HEK293 (cell line): ENCODE measurements at regions not wholly inside any gene's neighbourhood (a gene's known extent, or its start where the extent isn't known, plus 50 kb on each side); places are given as distances from the start of the nearest gene placed in this dataset.

Source experiments
- CTCF ChIP-seq: fragments of 450-650 bp; formaldehyde crosslinking; IDR thresholded peaks from 2 replicates; pipeline ENCODE4 v1.5.1; 2016; ENCODE audit warnings: missing biosample characterization, missing genetic modification characterization
- KLF10 ChIP-seq: fragments of 450-650 bp; IDR thresholded peaks from 2 replicates; pipeline ENCODE4 v1.5.1; 2018; ENCODE audit warnings: missing biosample characterization, mild to moderate bottlenecking, missing genetic modification characterization
- SP2 ChIP-seq: fragments of 450-650 bp; formaldehyde crosslinking; IDR thresholded peaks from 2 replicates; pipeline ENCODE4 v1.5.1; 2016; ENCODE audit warnings: missing biosample characterization, missing genetic modification characterization
- ZNF202 ChIP-seq: fragments of 450-650 bp; formaldehyde crosslinking; IDR thresholded peaks from 2 replicates; pipeline ENCODE4 v1.5.1; 2016; ENCODE audit warnings: missing biosample characterization, missing genetic modification characterization, borderline replicate concordance
- ZNF23 ChIP-seq: fragments of 450-650 bp; formaldehyde crosslinking; IDR thresholded peaks from 2 replicates; pipeline ENCODE4 v1.5.1; 2016; ENCODE audit warnings: missing biosample characterization, missing genetic modification characterization, borderline replicate concordance
- ZNF449 ChIP-seq: fragments of 450-650 bp; formaldehyde crosslinking; IDR thresholded peaks from 2 replicates; pipeline ENCODE4 v1.5.1; 2017; ENCODE audit warnings: missing biosample characterization, mild to moderate bottlenecking, missing genetic modification characterization, moderate library complexity
- ZNF623 ChIP-seq: fragments of 450-650 bp; formaldehyde crosslinking; IDR thresholded peaks from 2 replicates; pipeline ENCODE4 v1.5.1; 2016; ENCODE audit warnings: missing biosample characterization, missing genetic modification characterization
- ZNF624 ChIP-seq: fragments of 450-650 bp; formaldehyde crosslinking; IDR thresholded peaks from 2 replicates; pipeline ENCODE4 v1.5.1; 2017; ENCODE audit warnings: missing biosample characterization, missing genetic modification characterization
- TF ChIP-seq, protein P1 (sequence below): fragments of 450-650 bp; formaldehyde crosslinking; IDR thresholded peaks from 2 replicates; pipeline ENCODE4 v1.5.1; 2016; ENCODE audit warnings: missing biosample characterization, missing genetic modification characterization

DNA sequence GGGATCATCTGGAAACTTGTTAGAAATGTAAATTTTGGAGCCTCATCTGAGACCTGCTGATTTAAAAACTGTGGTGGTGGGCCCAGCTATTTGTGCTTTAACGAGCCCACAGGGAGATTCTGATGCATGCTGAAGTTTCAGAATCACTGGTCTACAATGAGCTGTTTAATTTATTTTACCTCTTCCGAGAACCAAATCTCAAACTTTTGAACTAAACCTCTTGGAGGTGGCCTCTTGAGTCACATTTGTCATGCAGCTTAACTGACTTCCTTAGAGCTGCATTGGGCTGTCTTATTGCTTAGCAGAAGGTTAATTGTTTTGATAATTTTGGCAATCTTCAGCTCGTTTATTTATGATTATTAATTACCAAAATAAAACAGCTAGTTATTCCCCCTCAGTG is 112.1 kb upstream of the NPHP3 start:
- TF ChIP-seq ZNF23 (tag by site-specific recombination), result no peak
- TF ChIP-seq ZNF623 (tag by site-specific recombination), result no peak
- TF ChIP-seq ZNF624 (tag by site-specific recombination), result no peak
- TF ChIP-seq CTCF (tag by site-specific recombination), result no peak
- no peak for TF ChIP-seq KLF10 (tag by site-specific recombination)
- TF ChIP-seq SP2 (tag by site-specific recombination), result no peak
- TF ChIP-seq ZNF449 (tag by site-specific recombination), result no peak
- TF ChIP-seq ZNF202 (tag by site-specific recombination), result no peak
- TF ChIP-seq, protein P1, sequence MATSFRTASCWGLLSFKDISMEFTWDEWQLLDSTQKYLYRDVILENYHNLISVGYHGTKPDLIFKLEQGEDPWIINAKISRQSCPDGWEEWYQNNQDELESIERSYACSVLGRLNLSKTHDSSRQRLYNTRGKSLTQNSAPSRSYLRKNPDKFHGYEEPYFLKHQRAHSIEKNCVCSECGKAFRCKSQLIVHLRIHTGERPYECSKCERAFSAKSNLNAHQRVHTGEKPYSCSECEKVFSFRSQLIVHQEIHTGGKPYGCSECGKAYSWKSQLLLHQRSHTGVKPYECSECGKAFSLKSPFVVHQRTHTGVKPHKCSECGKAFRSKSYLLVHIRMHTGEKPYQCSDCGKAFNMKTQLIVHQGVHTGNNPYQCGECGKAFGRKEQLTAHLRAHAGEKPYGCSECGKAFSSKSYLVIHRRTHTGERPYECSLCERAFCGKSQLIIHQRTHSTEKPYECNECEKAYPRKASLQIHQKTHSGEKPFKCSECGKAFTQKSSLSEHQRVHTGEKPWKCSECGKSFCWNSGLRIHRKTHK (tag by site-specific recombination), result no peak
